ENCODE measurements at regions not wholly inside any gene's neighbourhood (a gene's known extent, or its start where the extent isn't known, plus 50 kb on each side); places are given as distances from the start of the nearest gene placed in this dataset.

- no peak for TF ChIP-seq SREBF2 (IDR thresholded peaks at IDR 0.05)
- no peak for TF ChIP-seq MAFK (IDR thresholded peaks at IDR 0.05; ENCODE audit: partially characterized antibody)
- TF ChIP-seq CEBPB (IDR thresholded peaks at IDR 0.05), result no peak
- TF ChIP-seq CTCF (IDR thresholded peaks at IDR 0.05), result no peak
- TF ChIP-seq KDM5A (IDR thresholded peaks at IDR 0.05), result no peak
- TF ChIP-seq FOSL2 (IDR thresholded peaks at IDR 0.05), result no peak
- no peak for TF ChIP-seq FOSL2 (CRISPR knock-in tag; IDR thresholded peaks at IDR 0.05)
- TF ChIP-seq RCOR1 (IDR thresholded peaks at IDR 0.05; ENCODE audit: low read depth, low read length), result no peak
- TF ChIP-seq POLR2A (IDR thresholded peaks at IDR 0.05; ENCODE audit: low read length), result no peak
- TF ChIP-seq JUNB (IDR thresholded peaks at IDR 0.05), result no peak
- no peak for TF ChIP-seq MAX (IDR thresholded peaks at IDR 0.05)
- no peak for TF ChIP-seq CBX2 (IDR thresholded peaks at IDR 0.05; ENCODE audit: borderline replicate concordance, low read depth)
Observed at GRCh38 chr6:3633711-3634110, 117.8 kb downstream of the PXDC1 start.
